Cardiac muscle cell (in vitro differentiated cells and primary cell): ENCODE measurements at regions not wholly inside any gene's neighbourhood (a gene's known extent, or its start where the extent isn't known, plus 50 kb on each side); places are given as distances from the start of the nearest gene placed in this dataset.

ENCODE experiments used
- DNase-seq, 2 donors: peaks; one replicate each; pipeline versions ENCODE4 v3.0.0 to v3.0.0-alpha.2; 2010 to 2017; ENCODE audit warnings: low read depth in 1 of 2, low spot score in 1 of 2
- H3K27ac ChIP-seq: fragments of 200-600 bp; sonication (generic); 2 replicates; pipeline ENCODE4 v1.5.1; 2016
- H3K27me3 ChIP-seq: fragments of 200-600 bp; sonication (generic); 2 replicates; pipeline ENCODE4 v1.6.0; 2016; ENCODE audit warnings: control low read depth
- H3K36me3 ChIP-seq: fragments of 200-600 bp; sonication (generic); 2 replicates; pipeline ENCODE4 v1.5.1; 2016; ENCODE audit warnings: control low read depth
- H3K4me1 ChIP-seq: fragments of 200-600 bp; sonication (generic); 2 replicates; pipeline ENCODE4 v1.8.1; 2017; ENCODE audit warnings: low read depth, mild to moderate bottlenecking, mixed run types
- H3K4me3 ChIP-seq: fragments of 200-600 bp; sonication (generic); 2 replicates; pipeline ENCODE4 v1.5.1; 2016; ENCODE audit warnings: mild to moderate bottlenecking
- H3K9me3 ChIP-seq: fragments of 200-600 bp; sonication (generic); 2 replicates; pipeline ENCODE4 v1.5.1; 2017; ENCODE audit warnings: low read depth, mild to moderate bottlenecking, control low read depth
- TF ChIP-seq, protein P1 (sequence below): IDR thresholded peaks from 2 replicates; pipeline ENCODE4 v1.5.1; 2012; ENCODE audit warnings: low read depth, mild to moderate bottlenecking, low read length

DNA sequence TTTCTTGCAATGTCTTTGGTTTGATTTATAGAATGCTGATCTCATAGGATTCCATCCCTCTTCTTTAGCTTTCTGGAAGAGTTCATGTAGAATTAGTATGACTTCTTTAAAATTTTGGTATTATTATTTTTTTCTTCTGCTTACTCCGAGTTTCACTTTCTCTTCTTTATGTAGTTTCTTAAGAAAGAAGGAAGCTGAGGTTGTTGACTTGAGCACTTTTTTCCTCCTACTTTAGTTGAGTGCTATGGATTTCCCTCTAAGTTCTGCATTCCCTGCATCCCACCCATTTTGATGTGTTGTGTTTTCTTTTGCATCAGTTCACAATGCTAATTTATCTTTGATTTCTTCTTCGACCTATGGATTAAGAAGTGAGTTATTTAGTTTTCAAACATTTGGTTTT is 78.9 kb upstream of the SPRED2 start:
- Histone ChIP-seq H3K4me3 (no peak overlapping the region), H3K9me3 (no peaks in the 10 kb centered on the region), H3K27ac (no peak overlapping the region), H3K4me1 (no peaks in the 10 kb centered on the region), H3K27me3 (no peaks in the 10 kb centered on the region), H3K36me3 (no peaks in the 10 kb centered on the region)
- DNase-seq = no peak
- TF ChIP-seq, protein P1, sequence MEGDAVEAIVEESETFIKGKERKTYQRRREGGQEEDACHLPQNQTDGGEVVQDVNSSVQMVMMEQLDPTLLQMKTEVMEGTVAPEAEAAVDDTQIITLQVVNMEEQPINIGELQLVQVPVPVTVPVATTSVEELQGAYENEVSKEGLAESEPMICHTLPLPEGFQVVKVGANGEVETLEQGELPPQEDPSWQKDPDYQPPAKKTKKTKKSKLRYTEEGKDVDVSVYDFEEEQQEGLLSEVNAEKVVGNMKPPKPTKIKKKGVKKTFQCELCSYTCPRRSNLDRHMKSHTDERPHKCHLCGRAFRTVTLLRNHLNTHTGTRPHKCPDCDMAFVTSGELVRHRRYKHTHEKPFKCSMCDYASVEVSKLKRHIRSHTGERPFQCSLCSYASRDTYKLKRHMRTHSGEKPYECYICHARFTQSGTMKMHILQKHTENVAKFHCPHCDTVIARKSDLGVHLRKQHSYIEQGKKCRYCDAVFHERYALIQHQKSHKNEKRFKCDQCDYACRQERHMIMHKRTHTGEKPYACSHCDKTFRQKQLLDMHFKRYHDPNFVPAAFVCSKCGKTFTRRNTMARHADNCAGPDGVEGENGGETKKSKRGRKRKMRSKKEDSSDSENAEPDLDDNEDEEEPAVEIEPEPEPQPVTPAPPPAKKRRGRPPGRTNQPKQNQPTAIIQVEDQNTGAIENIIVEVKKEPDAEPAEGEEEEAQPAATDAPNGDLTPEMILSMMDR = no peak

DNA sequence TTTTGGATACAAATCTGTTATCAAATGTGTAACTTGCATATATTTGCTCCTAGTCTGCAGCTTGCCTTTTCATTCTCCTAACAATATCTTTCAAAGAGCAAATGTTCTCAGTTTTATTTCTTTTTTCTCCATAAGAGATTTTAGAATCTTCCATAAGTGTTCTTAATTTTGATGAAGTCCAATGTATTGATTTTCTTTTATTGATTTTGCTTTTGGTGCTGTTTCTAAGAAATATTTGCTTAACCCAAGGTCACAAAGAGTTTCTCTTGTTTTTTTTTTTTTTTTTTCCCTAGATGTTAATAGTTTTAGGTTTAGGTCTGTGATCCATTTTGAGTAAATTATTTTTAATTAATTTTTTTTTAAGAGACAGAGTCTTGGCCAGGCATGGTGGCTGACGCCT is 75.8 kb upstream of the SPRED2 start:
- no peak overlapping the region for H3K4me3 ChIP-seq
- H3K9me3 ChIP-seq = no peaks in the 10 kb centered on the region
- no peaks in the 10 kb centered on the region for H3K27me3 ChIP-seq
- TF ChIP-seq, protein P1 = no peak
- no peak overlapping the region for H3K27ac ChIP-seq
- no peaks in the 10 kb centered on the region for H3K4me1 ChIP-seq
- no peaks in the 10 kb centered on the region for H3K36me3 ChIP-seq
- DNase-seq = no peak

DNA sequence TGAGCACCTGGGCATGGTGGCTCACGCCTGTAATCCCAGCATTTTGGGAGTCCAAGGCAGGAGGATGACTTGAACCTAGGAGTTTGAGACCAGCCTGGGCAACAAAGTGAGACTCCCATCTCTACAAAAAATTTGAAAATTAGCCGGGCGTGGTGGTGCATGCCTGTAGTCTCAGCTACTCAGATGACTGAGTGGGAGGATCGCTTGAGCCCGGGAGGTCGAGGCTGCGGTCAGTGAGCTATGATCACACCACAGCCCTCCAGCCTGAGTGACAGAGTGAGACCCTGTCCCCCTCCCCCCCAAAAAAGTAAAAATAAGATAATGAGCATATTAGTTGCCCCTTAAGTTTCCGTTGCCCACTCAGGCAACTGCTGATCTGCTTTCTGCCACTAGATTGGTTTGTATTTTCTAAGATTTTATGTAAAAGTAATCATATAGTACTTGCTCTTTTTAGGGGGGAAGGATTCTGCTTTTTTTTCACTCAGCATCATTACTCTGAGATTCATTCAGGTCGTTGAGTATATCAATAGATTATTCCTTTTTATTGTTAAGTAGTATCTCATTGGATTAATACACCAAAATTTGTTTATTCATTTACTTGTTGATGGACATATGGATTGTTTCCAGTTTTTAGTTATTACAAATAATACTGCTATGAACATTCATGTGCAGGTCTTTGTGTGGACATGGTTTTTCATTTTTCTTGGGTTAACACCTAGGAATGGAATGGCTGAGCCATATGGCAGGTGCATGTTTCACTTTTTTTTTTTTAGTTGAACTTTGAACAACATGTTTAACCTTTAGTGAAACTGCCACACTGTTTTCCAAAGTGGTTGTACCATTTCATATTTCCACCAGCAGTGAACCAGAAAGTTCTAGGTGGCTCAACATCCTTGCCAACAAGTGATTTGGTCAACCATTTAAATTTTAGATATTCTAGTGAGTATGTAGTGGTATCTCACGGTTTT is 75.0 kb upstream of the SPRED2 start:
- H3K9me3 ChIP-seq = no peaks in the 10 kb centered on the region
- no peaks in the 10 kb centered on the region for H3K4me1 ChIP-seq
- H3K27ac ChIP-seq = no peak overlapping the region
- H3K4me3 ChIP-seq = no peak overlapping the region
- TF ChIP-seq, protein P1 = no peak
- no peak for DNase-seq
- H3K27me3 ChIP-seq = no peaks in the 10 kb centered on the region
- no peaks in the 10 kb centered on the region for H3K36me3 ChIP-seq

DNA sequence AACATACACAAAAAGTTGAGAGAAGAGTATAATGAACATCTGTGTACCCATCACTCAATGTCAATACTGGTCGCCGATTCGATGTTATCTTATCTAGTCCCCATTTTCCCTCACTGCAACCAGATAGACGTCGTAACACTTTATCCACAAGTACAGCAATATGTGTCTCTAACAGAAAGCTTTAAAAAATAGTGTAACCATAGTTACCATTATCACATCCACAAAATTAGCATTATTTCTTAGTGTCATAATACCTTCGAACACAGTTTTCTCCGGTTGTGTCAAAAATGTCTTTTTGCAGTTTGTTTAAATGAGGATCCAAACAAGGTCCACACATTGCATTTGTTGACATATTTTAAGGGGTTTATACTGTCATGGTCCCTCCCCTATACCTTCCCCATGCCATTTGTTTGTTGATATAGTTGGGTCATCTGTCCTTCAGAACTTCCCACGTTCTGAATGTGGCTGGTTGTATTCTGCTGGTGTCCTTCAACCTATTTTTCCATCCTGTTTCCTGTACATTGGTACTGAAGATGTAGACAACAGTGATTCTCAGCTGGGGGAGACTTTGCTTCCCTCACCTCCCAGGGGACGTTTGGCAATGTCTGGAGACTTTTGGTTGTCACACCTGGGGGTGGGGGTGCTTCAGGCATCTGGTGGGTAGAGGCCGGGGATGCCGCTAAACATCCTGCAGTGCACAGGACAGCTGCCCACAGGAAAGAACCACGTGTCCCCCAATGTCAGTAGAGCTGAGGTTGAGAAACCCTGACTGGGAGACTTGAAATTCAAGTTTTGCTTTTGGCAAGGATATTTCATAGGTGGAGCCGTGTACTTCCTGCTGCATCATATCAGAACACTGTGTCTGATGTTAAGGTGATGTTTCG is 72.7 kb upstream of the SPRED2 start:
- H3K27ac ChIP-seq = no peak overlapping the region
- H3K4me3 ChIP-seq = no peak overlapping the region
- H3K36me3 ChIP-seq = no peaks in the 10 kb centered on the region
- no peak for DNase-seq
- H3K9me3 ChIP-seq = no peaks in the 10 kb centered on the region
- TF ChIP-seq, protein P1 = no peak
- H3K4me1 ChIP-seq = no peaks in the 10 kb centered on the region
- no peaks in the 10 kb centered on the region for H3K27me3 ChIP-seq

DNA sequence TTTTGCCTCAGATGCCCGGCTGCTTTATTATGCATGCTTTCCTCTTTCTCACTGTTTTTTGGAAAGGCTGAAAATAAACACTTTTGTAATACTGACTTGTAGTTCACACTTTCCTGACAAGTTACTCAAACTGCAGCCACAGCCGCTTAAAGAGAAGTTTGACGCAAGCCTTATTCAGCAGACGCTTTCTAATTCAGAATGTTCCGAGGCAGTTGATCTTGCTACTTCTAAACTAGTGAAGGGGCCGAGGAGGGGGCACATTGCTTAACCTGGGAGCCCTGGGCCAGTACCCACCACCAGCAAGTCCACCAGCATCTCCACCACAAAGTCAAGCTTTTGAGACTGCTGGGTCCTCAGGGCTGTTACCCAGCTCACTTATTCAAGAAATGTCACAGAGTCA is 71.8 kb upstream of the SPRED2 start:
- H3K4me3 ChIP-seq = no peak overlapping the region
- no peak overlapping the region for H3K27ac ChIP-seq
- no peaks in the 10 kb centered on the region for H3K9me3 ChIP-seq
- H3K27me3 ChIP-seq = no peaks in the 10 kb centered on the region
- TF ChIP-seq, protein P1 = no peak
- no peak for DNase-seq
- no peaks in the 10 kb centered on the region for H3K36me3 ChIP-seq
- no peaks in the 10 kb centered on the region for H3K4me1 ChIP-seq
